Adrenal gland (tissue), 9 donors: ENCODE measurements at regions not wholly inside any gene's neighbourhood (a gene's known extent, or its start where the extent isn't known, plus 50 kb on each side); places are given as distances from the start of the nearest gene placed in this dataset.

Experiments
- DNase-seq, 7 donors: peaks; one replicate each; pipeline ENCODE4 v3.0.0-alpha.2; 2019 to 2020
- H3K27ac ChIP-seq, 5 donors: fragments of 200-600 bp; sonication (generic) in 4 of 5; 1 replicate in 3 of 5; 2 replicates in 2 of 5; pipeline versions ENCODE4 v1.5.1 to v1.8.0; 2016 to 2020; ENCODE audit warnings: mild to moderate bottlenecking in 1 of 5
- H3K27me3 ChIP-seq: fragments of 200-600 bp; 2 replicates; pipeline ENCODE4 v1.8.0; 2021
- H3K36me3 ChIP-seq, 2 donors: fragments of 200-600 bp; replicated peaks in 1 of 2; 1 replicate in 1 of 2; 2 replicates in 1 of 2; pipeline versions ENCODE4 v1.5.1 to v1.8.0; 2018 to 2022
- H3K4me1 ChIP-seq, 2 donors: fragments of 200-600 bp; replicated peaks in 1 of 2; 1 replicate in 1 of 2; 2 replicates in 1 of 2; pipeline versions ENCODE4 v1.5.1 to v1.8.0; 2018 to 2021
- H3K4me3 ChIP-seq, 4 donors: fragments of 200-600 bp; sonication (generic) in 3 of 4; one replicate each; pipeline ENCODE4 v1.5.1; 2016 to 2018
- H3K9me3 ChIP-seq, 3 donors: fragments of 200-600 bp; sonication (generic) in 1 of 3; replicated peaks in 1 of 3; 1 replicate in 2 of 3; 2 replicates in 1 of 3; pipeline versions ENCODE4 v1.5.1 to v1.8.0; 2016 to 2021
- CTCF ChIP-seq, 6 experiments: fragments of 450-650 bp in 4 of 6; fragments of 200-600 bp in 2 of 6; sonication (generic) in 1 of 6; IDR thresholded peaks; 1 replicate in 5 of 6; 2 replicates in 1 of 6; pipeline versions ENCODE4 v1.5.1 to v1.8.0; 2016 to 2021; ENCODE audit warnings: antibody characterized with exemption in 6 of 6, mild to moderate bottlenecking in 2 of 6, moderate library complexity in 1 of 6
- POLR2A ChIP-seq, 2 donors: fragments of 450-650 bp; IDR thresholded peaks; one replicate each; pipeline ENCODE4 v1.6.1; 2017; ENCODE audit warnings: antibody characterized with exemption in 2 of 2, mild to moderate bottlenecking in 2 of 2, moderate library complexity in 1 of 2
- WGBS, 4 donors: extraction: QIAGEN DNeasy Blood & Tissue Kit in 2 of 4; methylation state at CpG; one replicate each; pipeline versions ENCODE4 v1.1.5 to v1.1.7; 2013 to 2017; 5-methylcytosine and 5-hydroxymethylcytosine counted together
- intact Hi-C, 2 donors: fragments of 100-400 bp; cut with DNase I; formaldehyde crosslinking; loops; one replicate each; pipeline versions ENCODE4 v1.14.1 to v1.15.0; 2022 to 2023
- donor health status: healthy with polysubstance abuse.
- donor health status: Bipolar disorder and iron deficiency.
- donor health status: DM: yes; HTN: yes; CAD: no.
- donor health status: DM: no; HTN: no; CAD: no.
- donor health status: DM: no; HTN: no; CAD: no.

GRCh38 chr11:131178596-131178995 lies 191.8 kb upstream of the NTM start:
- no peaks in the 10 kb centered on the region for H3K36me3 ChIP-seq
- no peaks in the 10 kb centered on the region for H3K27me3 ChIP-seq
- H3K4me1 ChIP-seq: no peaks in the 10 kb centered on the region
- H3K27ac ChIP-seq: no peak overlapping the region
- intact Hi-C loops: no loop called here
- no peaks in the 10 kb centered on the region for H3K9me3 ChIP-seq
- TF ChIP-seq CTCF (IDR thresholded peaks at IDR 0.05) (no peak), POLR2A (IDR thresholded peaks at IDR 0.05) (no peak)
- DNase-seq: no peak
- no peak overlapping the region for H3K4me3 ChIP-seq
- WGBS, 4 donors: 62 to 73% (median 70%) methylated on average over 3 of the region's 3 CpGs

- Histone ChIP-seq H3K9me3 (no peaks in the 10 kb centered on the region), H3K4me3 (no peak overlapping the region), H3K36me3 (no peaks in the 10 kb centered on the region), H3K4me1 (no peaks in the 10 kb centered on the region), H3K27me3 (no peaks in the 10 kb centered on the region), H3K27ac (no peak overlapping the region)
- no peak for DNase-seq
- WGBS, 4 donors: 78 to 91% (median 88%) methylated on average over 4 of the region's 4 CpGs
- no peak for TF ChIP-seq POLR2A (IDR thresholded peaks at IDR 0.05)
- no peak for TF ChIP-seq CTCF (IDR thresholded peaks at IDR 0.05)
- intact Hi-C loops: no loop called here
Measured at GRCh38 chr11:131179836-131180235, 190.6 kb upstream of the NTM start.

- intact Hi-C loops: no loop called here
- DNase-seq: no peak
- H3K4me1 ChIP-seq: no peaks in the 10 kb centered on the region
- H3K36me3 ChIP-seq: no peaks in the 10 kb centered on the region
- TF ChIP-seq POLR2A (IDR thresholded peaks at IDR 0.05) (no peak), CTCF (IDR thresholded peaks at IDR 0.05) (no peak)
- 46 to 67% (median 52%) methylated on average over 2 to 3 of the region's 3 CpGs for WGBS, 4 donors
- no peak overlapping the region for H3K4me3 ChIP-seq
- H3K27me3 ChIP-seq: no peaks in the 10 kb centered on the region
- no peaks in the 10 kb centered on the region for H3K9me3 ChIP-seq
- no peak overlapping the region for H3K27ac ChIP-seq
Measured at GRCh38 chr11:131185915-131186314, 184.5 kb upstream of the NTM start.

GRCh38 chr11:131186629-131187101 lies 183.8 kb upstream of the NTM start:
- H3K9me3 ChIP-seq: no peaks in the 10 kb centered on the region
- H3K36me3 ChIP-seq: no peaks in the 10 kb centered on the region
- H3K27me3 ChIP-seq: no peaks in the 10 kb centered on the region
- no peak overlapping the region for H3K27ac ChIP-seq
- WGBS, 4 donors: 51 to 66% (median 56%) methylated on average over 8 to 10 of the region's 10 CpGs
- DNase-seq: no peak
- TF ChIP-seq CTCF (IDR thresholded peaks at IDR 0.05) (no peak), POLR2A (IDR thresholded peaks at IDR 0.05) (no peak)
- no peak overlapping the region for H3K4me3 ChIP-seq
- H3K4me1 ChIP-seq: no peaks in the 10 kb centered on the region
- intact Hi-C loops: no loop called here
